ENCODE measurements at regions not wholly inside any gene's neighbourhood (a gene's known extent, or its start where the extent isn't known, plus 50 kb on each side); places are given as distances from the start of the nearest gene placed in this dataset.

GRCh38 chr10:118246332-118247295 is 95.5 kb downstream of the FAM204A start:
- Histone ChIP-seq H3K36me3 (ENCODE audit: insufficient read depth, low read length) (no peaks in the 10 kb centered on the region), H4K20me1 (ENCODE audit: insufficient read depth, low read length) (no peaks in the 10 kb centered on the region), H3K27ac (ENCODE audit: low read depth, low read length) (no peak overlapping the region), H3K4me3 (ENCODE audit: insufficient read depth, low read length) (no peak overlapping the region), H3K79me2 (ENCODE audit: insufficient read depth, low read length) (no peaks in the 10 kb centered on the region), H3K27me3 (ENCODE audit: insufficient read depth, low read length) (peaks cover 27% of the 10 kb centered on the region), H3K4me1 (ENCODE audit: insufficient read depth, low read length) (no peaks in the 10 kb centered on the region), H3K9me3 (ENCODE audit: low read depth, low read length) (no peaks in the 10 kb centered on the region), H2AFZ (ENCODE audit: low read length) (no peak overlapping the region), H3K4me2 (ENCODE audit: insufficient read depth, low read length) (no peak overlapping the region)
- DNase-seq (ENCODE audit: insufficient read length, low spot score, missing footprints), result no peak
- no peak for TF ChIP-seq CTCF (IDR thresholded peaks at IDR 0.05; ENCODE audit: extremely low read depth, low read depth, low read length)

DNA sequence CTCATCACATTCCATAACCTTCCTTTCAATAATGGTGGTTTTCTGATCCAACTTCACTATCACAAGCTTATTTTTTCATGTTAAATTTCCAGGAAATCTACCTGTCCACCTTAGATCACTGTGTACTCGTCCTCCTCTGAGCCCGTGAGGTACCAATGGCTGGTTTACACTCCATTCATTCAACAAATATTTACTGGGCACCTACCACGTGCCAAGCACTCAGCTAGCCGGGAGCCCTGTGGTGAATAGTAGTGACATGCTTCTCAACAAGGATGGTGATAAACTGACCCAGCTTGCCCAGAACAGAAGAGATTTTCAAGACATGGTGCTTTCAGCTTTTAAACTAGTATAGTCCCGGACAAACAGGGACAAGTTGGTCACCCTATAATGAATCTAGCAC is 98.2 kb downstream of the FAM204A start:
- Histone ChIP-seq H2AFZ (ENCODE audit: low read length) (no peak overlapping the region), H3K9me3 (ENCODE audit: low read depth, low read length) (no peaks in the 10 kb centered on the region), H3K4me3 (ENCODE audit: insufficient read depth, low read length) (no peak overlapping the region), H3K36me3 (ENCODE audit: insufficient read depth, low read length) (no peaks in the 10 kb centered on the region), H3K4me1 (ENCODE audit: insufficient read depth, low read length) (no peaks in the 10 kb centered on the region), H3K79me2 (ENCODE audit: insufficient read depth, low read length) (no peaks in the 10 kb centered on the region), H4K20me1 (ENCODE audit: insufficient read depth, low read length) (no peaks in the 10 kb centered on the region), H3K27me3 (ENCODE audit: insufficient read depth, low read length) (peaks cover 39% of the 10 kb centered on the region), H3K4me2 (ENCODE audit: insufficient read depth, low read length) (no peak overlapping the region), H3K27ac (ENCODE audit: low read depth, low read length) (no peak overlapping the region)
- no peak for DNase-seq (ENCODE audit: insufficient read length, low spot score, missing footprints)
- TF ChIP-seq CTCF (IDR thresholded peaks at IDR 0.05; ENCODE audit: extremely low read depth, low read depth, low read length), result no peak

GRCh38 chr10:118241229-118242137 is 100.6 kb downstream of the FAM204A start:
- H2AFZ ChIP-seq (ENCODE audit: low read length), result no peak overlapping the region
- TF ChIP-seq CTCF (IDR thresholded peaks at IDR 0.05; ENCODE audit: extremely low read depth, low read depth, low read length), result peak; percentile 92
- H3K27me3 ChIP-seq (ENCODE audit: insufficient read depth, low read length), result peaks cover 39% of the 10 kb centered on the region
- peak; percentile 78 for DNase-seq (ENCODE audit: insufficient read length, low spot score, missing footprints)
- H3K36me3 ChIP-seq (ENCODE audit: insufficient read depth, low read length), result no peaks in the 10 kb centered on the region
- H3K27ac ChIP-seq (ENCODE audit: low read depth, low read length), result no peak overlapping the region
- H3K4me1 ChIP-seq (ENCODE audit: insufficient read depth, low read length), result no peaks in the 10 kb centered on the region
- H3K4me3 ChIP-seq (ENCODE audit: insufficient read depth, low read length), result no peak overlapping the region
- no peak overlapping the region for H3K4me2 ChIP-seq (ENCODE audit: insufficient read depth, low read length)
- no peaks in the 10 kb centered on the region for H4K20me1 ChIP-seq (ENCODE audit: insufficient read depth, low read length)
- H3K9me3 ChIP-seq (ENCODE audit: low read depth, low read length), result no peaks in the 10 kb centered on the region
- no peaks in the 10 kb centered on the region for H3K79me2 ChIP-seq (ENCODE audit: insufficient read depth, low read length)

Measured in osteoblast (primary cell).